ENCODE measurements at regions not wholly inside any gene's neighbourhood (a gene's known extent, or its start where the extent isn't known, plus 50 kb on each side); places are given as distances from the start of the nearest gene placed in this dataset.

DNA sequence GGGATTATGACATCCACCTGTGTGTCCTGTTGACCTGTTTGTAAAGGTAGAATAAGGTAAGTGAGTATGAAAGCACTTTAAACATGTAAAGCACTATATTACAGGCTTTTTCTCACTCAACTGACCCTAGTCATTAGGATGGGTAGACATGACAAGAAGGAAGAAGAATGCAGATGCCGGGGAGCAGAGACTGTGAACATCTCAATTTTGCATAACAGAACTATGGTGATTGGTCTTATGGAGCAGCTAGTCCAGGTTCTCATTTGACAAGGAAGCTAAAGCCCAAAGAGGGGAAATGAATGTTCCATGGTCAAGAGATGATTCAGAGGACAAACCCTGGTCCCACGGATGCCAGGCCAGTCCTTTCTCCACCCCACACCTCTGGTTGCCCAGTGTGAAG, 200.1 kb upstream of the BCL6 start (continued):
- TF ChIP-seq MXI1 (IDR thresholded peaks at IDR 0.05; ENCODE audit: borderline replicate concordance, low read depth, low read length) (no peak), MAFK (IDR thresholded peaks at IDR 0.05; ENCODE audit: low read depth, low read length) (no peak), SMC3 (IDR thresholded peaks at IDR 0.05; ENCODE audit: low read depth, low read length) (no peak), BHLHE40 (IDR thresholded peaks at IDR 0.05; ENCODE audit: low read depth, low read length) (no peak)
- TF ChIP-seq, protein P1, sequence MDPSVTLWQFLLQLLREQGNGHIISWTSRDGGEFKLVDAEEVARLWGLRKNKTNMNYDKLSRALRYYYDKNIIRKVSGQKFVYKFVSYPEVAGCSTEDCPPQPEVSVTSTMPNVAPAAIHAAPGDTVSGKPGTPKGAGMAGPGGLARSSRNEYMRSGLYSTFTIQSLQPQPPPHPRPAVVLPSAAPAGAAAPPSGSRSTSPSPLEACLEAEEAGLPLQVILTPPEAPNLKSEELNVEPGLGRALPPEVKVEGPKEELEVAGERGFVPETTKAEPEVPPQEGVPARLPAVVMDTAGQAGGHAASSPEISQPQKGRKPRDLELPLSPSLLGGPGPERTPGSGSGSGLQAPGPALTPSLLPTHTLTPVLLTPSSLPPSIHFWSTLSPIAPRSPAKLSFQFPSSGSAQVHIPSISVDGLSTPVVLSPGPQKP (IDR thresholded peaks at IDR 0.05; ENCODE audit: borderline replicate concordance, low read depth, low read length) = no peak

Measured in IMR-90 (cell line).